Fibroblast of skin of left quadriceps (primary cell): ENCODE measurements at regions not wholly inside any gene's neighbourhood (a gene's known extent, or its start where the extent isn't known, plus 50 kb on each side); places are given as distances from the start of the nearest gene placed in this dataset.

Experiments
- DNase-seq, 2 experiments: peaks; one replicate each; pipeline ENCODE4 v3.0.0-alpha.2; 2013; ENCODE audit warnings: low read depth in 2 of 2

- no peak for DNase-seq
Observed at GRCh38 chr7:10121631-10122030, 852.0 kb upstream of the PHF14 start.

- DNase-seq = no peak
Observed at GRCh38 chr7:10122551-10123100, 851.0 kb upstream of the PHF14 start.

- no peak for DNase-seq
Observed at GRCh38 chr7:10128748-10129147, 844.9 kb upstream of the PHF14 start.

GRCh38 chr7:10138087-10138854 is 835.4 kb upstream of the PHF14 start:
- DNase-seq = no peak

- no peak for DNase-seq
Observed at GRCh38 chr7:10146271-10146670, 827.4 kb upstream of the PHF14 start.

- no peak for DNase-seq
Observed at GRCh38 chr7:10156972-10157371, 816.7 kb upstream of the PHF14 start.

GRCh38 chr7:10181996-10182395 is 791.7 kb upstream of the PHF14 start:
- no peak for DNase-seq

GRCh38 chr7:10192074-10192473 is 781.6 kb upstream of the PHF14 start:
- DNase-seq = no peak

GRCh38 chr7:10205696-10206095 is 768.0 kb upstream of the PHF14 start:
- DNase-seq = no peak

GRCh38 chr7:10210000-10210399 is 763.7 kb upstream of the PHF14 start:
- no peak for DNase-seq

GRCh38 chr7:10211016-10211415 is 762.7 kb upstream of the PHF14 start:
- no peak for DNase-seq

GRCh38 chr7:10211861-10212260 is 761.8 kb upstream of the PHF14 start:
- no peak for DNase-seq

- DNase-seq = no peak
Observed at GRCh38 chr7:10212649-10213048, 761.0 kb upstream of the PHF14 start.

- no peak for DNase-seq
Observed at GRCh38 chr7:10216462-10216861, 757.2 kb upstream of the PHF14 start.

GRCh38 chr7:10221084-10221483 is 752.6 kb upstream of the PHF14 start:
- no peak for DNase-seq

- DNase-seq = no peak
Observed at GRCh38 chr7:10222976-10223375, 750.7 kb upstream of the PHF14 start.

GRCh38 chr7:10225275-10225674 is 748.4 kb upstream of the PHF14 start:
- DNase-seq = no peak

GRCh38 chr7:10237306-10237705 is 736.4 kb upstream of the PHF14 start:
- no peak for DNase-seq

GRCh38 chr7:10238641-10239040 is 735.0 kb upstream of the PHF14 start:
- no peak for DNase-seq

GRCh38 chr7:10239695-10240345 is 733.9 kb upstream of the PHF14 start:
- DNase-seq = no peak

- DNase-seq = no peak
Observed at GRCh38 chr7:10245406-10245805, 728.3 kb upstream of the PHF14 start.

- DNase-seq = no peak
Observed at GRCh38 chr7:10257438-10257837, 716.2 kb upstream of the PHF14 start.

- DNase-seq = no peak
Observed at GRCh38 chr7:10266976-10267375, 706.7 kb upstream of the PHF14 start.
